OCI-LY3 (cell line): ENCODE measurements at regions not wholly inside any gene's neighbourhood (a gene's known extent, or its start where the extent isn't known, plus 50 kb on each side); places are given as distances from the start of the nearest gene placed in this dataset.

Experiments
- H2AFZ ChIP-seq: fragments of 200-600, 300-600 bp; shearing (Covaris generic); 2 replicates; pipeline ENCODE4 v1.6.0; 2014; ENCODE audit warnings: antibody characterized with exemption, low read depth, low read length
- H3K27ac ChIP-seq: fragments of 200-600, 300-600 bp; sonication (generic); 2 replicates; pipeline ENCODE4 v1.5.1; 2014; ENCODE audit warnings: mild to moderate bottlenecking, low read length, moderate library complexity, mixed read lengths
- H3K27me3 ChIP-seq: fragments of 200-600, 300-600 bp; sonication (generic); 2 replicates; pipeline ENCODE4 v1.6.1; 2014; ENCODE audit warnings: low read depth, low read length, mixed read lengths
- H3K36me3 ChIP-seq: fragments of 200-600, 300-600 bp; sonication (generic); replicated peaks from 2 replicates; pipeline ENCODE3; 2014; ENCODE audit warnings: low read depth, low read length, mixed read lengths
- H3K4me1 ChIP-seq: fragments of 300-600, 200-600 bp; sonication (generic); 2 replicates; pipeline ENCODE4 v1.6.1; 2014; ENCODE audit warnings: low read length, mixed read lengths
- H3K4me2 ChIP-seq: fragments of 200-600, 300-600 bp; sonication (generic); 2 replicates; pipeline ENCODE4 v1.6.1; 2014; ENCODE audit warnings: low read length, mixed read lengths
- H3K4me3 ChIP-seq: fragments of 300-600, 200-600 bp; sonication (generic); 2 replicates; pipeline ENCODE4 v1.5.1; 2014; ENCODE audit warnings: antibody characterized with exemption, mild to moderate bottlenecking, low read length, moderate library complexity
- H3K79me2 ChIP-seq: fragments of 300-600, 200-600 bp; shearing (Covaris generic); 2 replicates; pipeline ENCODE4 v1.6.1; 2014; ENCODE audit warnings: mild to moderate bottlenecking, low read length, mixed read lengths
- H3K9ac ChIP-seq: fragments of 300-600, 200-600 bp; shearing (Covaris generic); 2 replicates; pipeline ENCODE4 v1.6.0; 2014; ENCODE audit warnings: mild to moderate bottlenecking, low read length, moderate library complexity
- H3K9me3 ChIP-seq: fragments of 200-600, 300-600 bp; shearing (Covaris generic); 2 replicates; pipeline ENCODE4 v1.6.1; 2014; ENCODE audit warnings: low read length, mixed read lengths; ENCODE audit not compliant: insufficient read depth
- H4K20me1 ChIP-seq: fragments of 200-600, 300-600 bp; sonication (generic); 2 replicates; pipeline ENCODE4 v1.6.1; 2016; ENCODE audit warnings: low read length, mixed read lengths; ENCODE audit not compliant: insufficient read depth
- CTCF ChIP-seq: fragments of 200-600, 300-600 bp; sonication (generic); IDR thresholded peaks from 2 replicates; pipeline ENCODE4 v1.5.1; 2014; ENCODE audit warnings: antibody characterized with exemption, low read length, low read depth
- EZH2phosphoT487 ChIP-seq: fragments of 200-600 bp; shearing (Covaris generic); IDR thresholded peaks from 2 replicates; pipeline ENCODE4 v1.6.1; 2018; ENCODE audit warnings: antibody characterized with exemption, mixed run types, low read depth

GRCh38 chr11:37963440-37963839 is 1365.4 kb upstream of the RAG2 start:
- Histone ChIP-seq H3K27me3 (no peaks in the 10 kb centered on the region), H3K27ac (no peak overlapping the region), H3K4me3 (no peak overlapping the region), H3K4me2 (no peak overlapping the region), H3K9me3 (no peaks in the 10 kb centered on the region), H4K20me1 (no peaks in the 10 kb centered on the region), H3K79me2 (no peaks in the 10 kb centered on the region), H3K4me1 (no peaks in the 10 kb centered on the region), H3K36me3 (no peaks in the 10 kb centered on the region), H2AFZ (no peak overlapping the region), H3K9ac (no peak overlapping the region)
- TF ChIP-seq CTCF (no peak), EZH2phosphoT487 (no peak)

GRCh38 chr11:37957717-37958116 is 1359.7 kb upstream of the RAG2 start:
- Histone ChIP-seq H3K79me2 (no peaks in the 10 kb centered on the region), H3K9ac (no peak overlapping the region), H3K4me3 (no peak overlapping the region), H2AFZ (no peak overlapping the region), H4K20me1 (no peaks in the 10 kb centered on the region), H3K27ac (no peak overlapping the region), H3K36me3 (no peaks in the 10 kb centered on the region), H3K4me2 (no peak overlapping the region), H3K4me1 (no peaks in the 10 kb centered on the region), H3K9me3 (no peaks in the 10 kb centered on the region), H3K27me3 (no peaks in the 10 kb centered on the region)
- TF ChIP-seq EZH2phosphoT487 (no peak), CTCF (no peak)

- TF ChIP-seq EZH2phosphoT487: no peak
- no peak for TF ChIP-seq CTCF
- Histone ChIP-seq H3K27ac (no peak overlapping the region), H3K9me3 (no peaks in the 10 kb centered on the region), H3K4me1 (no peaks in the 10 kb centered on the region), H3K9ac (no peak overlapping the region), H3K4me3 (no peak overlapping the region), H3K79me2 (no peaks in the 10 kb centered on the region), H3K27me3 (no peaks in the 10 kb centered on the region), H3K4me2 (no peak overlapping the region), H2AFZ (no peak overlapping the region), H3K36me3 (no peaks in the 10 kb centered on the region), H4K20me1 (no peaks in the 10 kb centered on the region)
Measured at GRCh38 chr11:37951996-37952395, 1354.0 kb upstream of the RAG2 start.

GRCh38 chr11:37948258-37948657 is 1350.2 kb upstream of the RAG2 start:
- no peak overlapping the region for H3K4me3 ChIP-seq
- H2AFZ ChIP-seq: no peak overlapping the region
- no peaks in the 10 kb centered on the region for H4K20me1 ChIP-seq
- H3K4me2 ChIP-seq: no peak overlapping the region
- H3K27ac ChIP-seq: no peak overlapping the region
- TF ChIP-seq CTCF (no peak), EZH2phosphoT487 (no peak)
- H3K4me1 ChIP-seq: no peaks in the 10 kb centered on the region
- no peaks in the 10 kb centered on the region for H3K9me3 ChIP-seq
- H3K36me3 ChIP-seq: no peaks in the 10 kb centered on the region
- no peaks in the 10 kb centered on the region for H3K27me3 ChIP-seq
- H3K9ac ChIP-seq: no peak overlapping the region
- no peaks in the 10 kb centered on the region for H3K79me2 ChIP-seq
